DOHH2 (cell line): ENCODE measurements at regions not wholly inside any gene's neighbourhood (a gene's known extent, or its start where the extent isn't known, plus 50 kb on each side); places are given as distances from the start of the nearest gene placed in this dataset.

Source experiments
- H3F3A ChIP-seq: fragments of 200-600 bp; sonication (generic), shearing (Covaris generic); 2 replicates; pipeline ENCODE4 v1.6.0; 2016; ENCODE audit warnings: antibody characterized with exemption, mild to moderate bottlenecking; ENCODE audit not compliant: control insufficient read depth, insufficient read depth
- H3K27ac ChIP-seq: fragments of 200-600 bp; sonication (generic); 2 replicates; pipeline ENCODE4 v1.5.1; 2014; ENCODE audit warnings: low read depth, mild to moderate bottlenecking, low read length, moderate library complexity
- H3K27me3 ChIP-seq: fragments of 200-600 bp; sonication (generic); 2 replicates; pipeline ENCODE4 v1.6.1; 2014; ENCODE audit warnings: mild to moderate bottlenecking, low read length, mixed read lengths; ENCODE audit not compliant: control insufficient read depth
- H3K36me3 ChIP-seq: fragments of 200-600 bp; sonication (generic); 2 replicates; pipeline ENCODE4 v1.6.1; 2014; ENCODE audit warnings: mild to moderate bottlenecking, low read length, moderate library complexity, mixed read lengths; ENCODE audit not compliant: control insufficient read depth
- H3K4me1 ChIP-seq: fragments of 200-600 bp; sonication (generic); 2 replicates; pipeline ENCODE4 v1.6.1; 2014; ENCODE audit warnings: mild to moderate bottlenecking, low read length, mixed read lengths; ENCODE audit not compliant: control insufficient read depth
- H3K4me2 ChIP-seq: fragments of 200-600 bp; sonication (generic); 2 replicates; pipeline ENCODE4 v1.6.0; 2014; ENCODE audit warnings: mild to moderate bottlenecking, low read length, moderate library complexity
- H3K4me3 ChIP-seq: fragments of 200-600 bp; sonication (generic); 2 replicates; pipeline ENCODE4 v1.5.1; 2014; ENCODE audit warnings: mild to moderate bottlenecking, low read length, mixed read lengths
- H3K79me2 ChIP-seq: fragments of 200-600 bp; sonication (generic); 2 replicates; pipeline ENCODE4 v1.6.1; 2014; ENCODE audit warnings: mild to moderate bottlenecking, low read length, mixed read lengths; ENCODE audit not compliant: control insufficient read depth
- H3K9me2 ChIP-seq: fragments of 200-600 bp; sonication (generic); replicated peaks from 2 replicates; pipeline ENCODE4 v1.6.1; 2014; ENCODE audit warnings: mild to moderate bottlenecking, low read length, mixed read lengths; ENCODE audit not compliant: control insufficient read depth
- H3K9me3 ChIP-seq: fragments of 200-600 bp; sonication (generic); 2 replicates; pipeline ENCODE4 v1.6.1; 2014; ENCODE audit warnings: antibody characterized with exemption, low read length, mixed read lengths; ENCODE audit not compliant: control insufficient read depth, insufficient read depth
- H4K20me1 ChIP-seq: fragments of 200-600 bp; sonication (generic); 2 replicates; pipeline ENCODE4 v1.6.0; 2014; ENCODE audit warnings: low read depth, mild to moderate bottlenecking, antibody characterized with exemption, low read length, moderate library complexity; ENCODE audit not compliant: control insufficient read depth, insufficient read depth
- CTCF ChIP-seq: fragments of 200-600 bp; sonication (generic); IDR thresholded peaks from one replicate; pipeline ENCODE4 v1.5.1; 2014; ENCODE audit warnings: antibody characterized with exemption, mild to moderate bottlenecking, low read depth, low read length; ENCODE audit not compliant: poor library complexity, severe bottlenecking
- EZH2phosphoT487 ChIP-seq: fragments of 200-600 bp; sonication (generic); IDR thresholded peaks from 2 replicates; pipeline ENCODE4 v1.6.1; 2017; ENCODE audit warnings: borderline replicate concordance, mild to moderate bottlenecking, antibody characterized with exemption, low read length, moderate library complexity, mixed read lengths

GRCh38 chr4:10856271-10856782 lies 171.8 kb upstream of the CLNK start:
- H3K27ac ChIP-seq = no peak overlapping the region
- TF ChIP-seq EZH2phosphoT487 (no peak), CTCF (no peak)
- no peaks in the 10 kb centered on the region for H3K4me1 ChIP-seq
- peaks cover 3% of the 10 kb centered on the region; the same call in 1 of the 2 replicates for H3K9me3 ChIP-seq
- no peaks in the 10 kb centered on the region for H3K36me3 ChIP-seq
- no peak overlapping the region for H3K4me3 ChIP-seq
- no peaks in the 10 kb centered on the region for H3K9me2 ChIP-seq
- H3K27me3 ChIP-seq = no peaks in the 10 kb centered on the region
- H4K20me1 ChIP-seq = no peaks in the 10 kb centered on the region
- H3K79me2 ChIP-seq = no peaks in the 10 kb centered on the region
- no peak overlapping the region for H3K4me2 ChIP-seq
- no peaks in the 10 kb centered on the region for H3F3A ChIP-seq

- Histone ChIP-seq H3K27ac (no peak overlapping the region), H4K20me1 (no peaks in the 10 kb centered on the region), H3K9me3 (peaks cover 3% of the 10 kb centered on the region; the same call in 1 of the 2 replicates), H3K79me2 (no peaks in the 10 kb centered on the region), H3K4me3 (no peak overlapping the region), H3K4me1 (no peaks in the 10 kb centered on the region), H3K27me3 (no peaks in the 10 kb centered on the region), H3K36me3 (no peaks in the 10 kb centered on the region), H3F3A (no peaks in the 10 kb centered on the region), H3K4me2 (no peak overlapping the region), H3K9me2 (no peaks in the 10 kb centered on the region)
- TF ChIP-seq EZH2phosphoT487 = no peak
- TF ChIP-seq CTCF = no peak
Measured at GRCh38 chr4:10853196-10853595, 168.6 kb upstream of the CLNK start.

- Histone ChIP-seq H3K4me2 (no peak overlapping the region), H3F3A (no peaks in the 10 kb centered on the region), H3K36me3 (no peaks in the 10 kb centered on the region), H3K4me1 (no peaks in the 10 kb centered on the region), H3K27me3 (no peaks in the 10 kb centered on the region), H3K79me2 (no peaks in the 10 kb centered on the region), H4K20me1 (no peaks in the 10 kb centered on the region), H3K27ac (no peak overlapping the region), H3K9me2 (no peaks in the 10 kb centered on the region), H3K9me3 (no peaks in the 10 kb centered on the region), H3K4me3 (no peak overlapping the region)
- TF ChIP-seq CTCF (no peak), EZH2phosphoT487 (no peak)
Measured at GRCh38 chr4:10841697-10842096, 157.1 kb upstream of the CLNK start.

- no peaks in the 10 kb centered on the region for H4K20me1 ChIP-seq
- H3K36me3 ChIP-seq = no peaks in the 10 kb centered on the region
- no peak overlapping the region for H3K4me3 ChIP-seq
- no peak overlapping the region for H3K27ac ChIP-seq
- TF ChIP-seq EZH2phosphoT487 (no peak), CTCF (no peak)
- H3K4me2 ChIP-seq = no peak overlapping the region
- peaks cover 11% of the 10 kb centered on the region for H3K4me1 ChIP-seq
- H3K79me2 ChIP-seq = no peaks in the 10 kb centered on the region
- no peaks in the 10 kb centered on the region for H3K9me3 ChIP-seq
- no peaks in the 10 kb centered on the region for H3K27me3 ChIP-seq
- no peaks in the 10 kb centered on the region for H3K9me2 ChIP-seq
- no peaks in the 10 kb centered on the region for H3F3A ChIP-seq
Measured at GRCh38 chr4:10837151-10837550, 152.6 kb upstream of the CLNK start.
